Keratinocyte (primary cell): ENCODE measurements at regions not wholly inside any gene's neighbourhood (a gene's known extent, or its start where the extent isn't known, plus 50 kb on each side); places are given as distances from the start of the nearest gene placed in this dataset.

Experiments
- DNase-seq: peaks from one replicate; pipeline ENCODE4 v3.0.0-alpha.2; 2011; ENCODE audit warnings: low read depth, missing footprints, low spot score
- FAIRE-seq: peaks from 2 replicates; lab custom pipeline; 2011; peaks lifted over from hg19 to GRCh38; lab: Jason Lieb, UNC
- H2AFZ ChIP-seq: 2 replicates; pipeline ENCODE4 v1.6.0; 2012; ENCODE audit warnings: low read length, control low read depth, inconsistent platforms; ENCODE audit not compliant: control insufficient read depth
- H3K27ac ChIP-seq: 2 replicates; pipeline ENCODE4 v1.5.1; 2011; ENCODE audit warnings: low read length; ENCODE audit not compliant: control insufficient read depth, insufficient read depth
- H3K27me3 ChIP-seq: 3 replicates; pipeline ENCODE4 v1.6.0; 2011; ENCODE audit warnings: low read length; ENCODE audit not compliant: control insufficient read depth, insufficient read depth; ENCODE audit errors: extremely low read depth
- H3K36me3 ChIP-seq, 2 experiments: 2 replicates in 1 of 2; 3 replicates in 1 of 2; pipeline ENCODE4 v1.5.1; 2011; ENCODE audit warnings: low read length in 2 of 2, mild to moderate bottlenecking in 1 of 2; ENCODE audit not compliant: control insufficient read depth in 2 of 2, insufficient read depth in 2 of 2; ENCODE audit errors: extremely low read depth in 1 of 2
- H3K4me1 ChIP-seq: 3 replicates; pipeline ENCODE4 v1.5.1; 2011; ENCODE audit warnings: low read length; ENCODE audit not compliant: control insufficient read depth, insufficient read depth; ENCODE audit errors: extremely low read depth
- H3K4me2 ChIP-seq: 3 replicates; pipeline ENCODE4 v1.6.0; 2011; ENCODE audit warnings: low read depth, low read length; ENCODE audit not compliant: control insufficient read depth, insufficient read depth; ENCODE audit errors: extremely low read depth
- H3K4me3 ChIP-seq, 3 experiments: fragments of 200-600 bp in 1 of 3; sonication (generic) in 1 of 3; 2 replicates in 2 of 3; 3 replicates in 1 of 3; pipeline ENCODE4 v1.5.1; 2011 to 2016; ENCODE audit warnings: low read length in 3 of 3, mild to moderate bottlenecking in 3 of 3, control low read depth in 2 of 3, inconsistent platforms in 1 of 3, low read depth in 1 of 3, mixed read lengths in 1 of 3, mixed run types in 1 of 3, moderate library complexity in 1 of 3; ENCODE audit not compliant: control insufficient read depth in 2 of 3, insufficient read depth in 2 of 3; ENCODE audit errors: extremely low read depth in 1 of 3
- H3K79me2 ChIP-seq: 2 replicates; pipeline ENCODE4 v1.6.0; 2012; ENCODE audit warnings: low read length; ENCODE audit not compliant: control insufficient read depth, insufficient read depth
- H3K9ac ChIP-seq: 3 replicates; pipeline ENCODE4 v1.6.0; 2011; ENCODE audit warnings: low read length; ENCODE audit not compliant: control insufficient read depth, insufficient read depth; ENCODE audit errors: extremely low read depth
- H3K9me1 ChIP-seq: 3 replicates; pipeline ENCODE4 v1.6.0; 2011; ENCODE audit warnings: low read length; ENCODE audit not compliant: control insufficient read depth, insufficient read depth; ENCODE audit errors: extremely low read depth
- H3K9me3 ChIP-seq: 2 replicates; pipeline ENCODE4 v1.5.1; 2012; ENCODE audit warnings: low read depth, low read length; ENCODE audit not compliant: control insufficient read depth
- H4K20me1 ChIP-seq: 3 replicates; pipeline ENCODE4 v1.6.0; 2011; ENCODE audit warnings: low read length; ENCODE audit not compliant: control insufficient read depth, insufficient read depth; ENCODE audit errors: extremely low read depth
- CTCF ChIP-seq, 3 experiments: IDR thresholded peaks in 1 of 3; conservative IDR thresholded peaks in 1 of 3; optimal IDR thresholded peaks in 1 of 3; 2 replicates in 2 of 3; 3 replicates in 1 of 3; pipeline versions ENCODE3 to v1.5.1; 2011; ENCODE audit warnings: low read length in 3 of 3, mild to moderate bottlenecking in 3 of 3, moderate library complexity in 2 of 3, control low read depth in 1 of 3, inconsistent platforms in 1 of 3; ENCODE audit not compliant: insufficient read depth in 2 of 3; ENCODE audit errors: extremely low read depth in 1 of 3
- EZH2 ChIP-seq: IDR thresholded peaks from one replicate; pipeline ENCODE4 v1.6.1; 2012; ENCODE audit warnings: inconsistent platforms, mild to moderate bottlenecking, low read length, moderate library complexity
- dilution Hi-C: fragments of 300-500 bp; cut with MboI; formaldehyde crosslinking; loops from one replicate; pipeline ENCODE4 v1.7.0; 2020; ENCODE audit warnings: low sequenced_read_pairs; ENCODE audit not compliant: extremely low pct_ligation_motif_present

- H3K4me1 ChIP-seq = peaks cover 4% of the 10 kb centered on the region
- H3K9me1 ChIP-seq = no peaks in the 10 kb centered on the region
- no peak overlapping the region for H3K27ac ChIP-seq
- no peaks in the 10 kb centered on the region for H3K36me3 ChIP-seq
- no peaks in the 10 kb centered on the region for H4K20me1 ChIP-seq
- DNase-seq (no peak), FAIRE-seq (no peak)
- no peak overlapping the region for H3K4me3 ChIP-seq
- H3K4me2 ChIP-seq = no peak overlapping the region
- no peak overlapping the region for H2AFZ ChIP-seq
- dilution Hi-C loops = no loop called here
- no peak overlapping the region for H3K9ac ChIP-seq
- no peaks in the 10 kb centered on the region for H3K79me2 ChIP-seq
- H3K9me3 ChIP-seq = no peaks in the 10 kb centered on the region
- TF ChIP-seq CTCF (optimal IDR thresholded peaks at IDR 0.05 in 1 of 3, IDR thresholded peaks at IDR 0.05 in 1 of 3, conservative IDR thresholded peaks at IDR 0.05 in 1 of 3; ENCODE audit: extremely low read depth in 1 of 3, insufficient read depth in 2 of 3, low read length in 3 of 3) (no peak), EZH2 (no peak)
- H3K27me3 ChIP-seq = no peaks in the 10 kb centered on the region
Measured at GRCh38 chr13:37274569-37275497, 169.4 kb upstream of the CSNK1A1L start.

DNA sequence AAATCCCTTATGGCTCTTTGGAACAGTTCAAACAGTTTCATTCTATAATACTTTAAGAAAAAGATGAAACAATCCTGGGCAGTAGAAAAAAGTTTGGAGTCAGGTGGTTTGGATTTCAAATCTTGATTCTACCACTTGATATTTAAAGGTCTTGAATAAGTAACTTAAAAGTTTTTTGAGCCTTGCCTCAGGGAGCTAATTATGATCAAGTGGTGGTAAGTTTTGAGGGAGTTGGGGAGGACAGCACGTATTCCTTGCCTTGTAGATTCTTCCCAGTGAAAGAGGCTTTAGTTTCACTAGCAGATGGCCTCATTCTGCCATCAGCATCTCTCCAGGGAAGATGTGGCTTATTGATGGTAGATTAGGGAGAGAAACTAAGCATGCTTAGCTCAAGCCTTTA lies 168.4 kb upstream of the CSNK1A1L start:
- no peaks in the 10 kb centered on the region for H4K20me1 ChIP-seq
- no peak for DNase-seq
- no peaks in the 10 kb centered on the region for H3K79me2 ChIP-seq
- no peaks in the 10 kb centered on the region for H3K9me1 ChIP-seq
- dilution Hi-C loops = no loop called here
- no peaks in the 10 kb centered on the region for H3K27me3 ChIP-seq
- H2AFZ ChIP-seq = no peak overlapping the region
- TF ChIP-seq EZH2 = no peak
- TF ChIP-seq CTCF (optimal IDR thresholded peaks at IDR 0.05 in 1 of 3, IDR thresholded peaks at IDR 0.05 in 1 of 3, conservative IDR thresholded peaks at IDR 0.05 in 1 of 3; ENCODE audit: extremely low read depth in 1 of 3, insufficient read depth in 2 of 3, low read length in 3 of 3) = no peak
- peaks cover 7% of the 10 kb centered on the region for H3K4me1 ChIP-seq
- H3K36me3 ChIP-seq = no peaks in the 10 kb centered on the region
- no peak for FAIRE-seq
- H3K27ac ChIP-seq = no peak overlapping the region
- H3K9ac ChIP-seq = no peak overlapping the region
- no peaks in the 10 kb centered on the region for H3K9me3 ChIP-seq
- no peak overlapping the region for H3K4me2 ChIP-seq
- H3K4me3 ChIP-seq = no peak overlapping the region
